ENCODE measurements at regions not wholly inside any gene's neighbourhood (a gene's known extent, or its start where the extent isn't known, plus 50 kb on each side); places are given as distances from the start of the nearest gene placed in this dataset.
A peak's percentile ranks its signal among the peaks of the same experiment; 100 is the strongest.

DNA sequence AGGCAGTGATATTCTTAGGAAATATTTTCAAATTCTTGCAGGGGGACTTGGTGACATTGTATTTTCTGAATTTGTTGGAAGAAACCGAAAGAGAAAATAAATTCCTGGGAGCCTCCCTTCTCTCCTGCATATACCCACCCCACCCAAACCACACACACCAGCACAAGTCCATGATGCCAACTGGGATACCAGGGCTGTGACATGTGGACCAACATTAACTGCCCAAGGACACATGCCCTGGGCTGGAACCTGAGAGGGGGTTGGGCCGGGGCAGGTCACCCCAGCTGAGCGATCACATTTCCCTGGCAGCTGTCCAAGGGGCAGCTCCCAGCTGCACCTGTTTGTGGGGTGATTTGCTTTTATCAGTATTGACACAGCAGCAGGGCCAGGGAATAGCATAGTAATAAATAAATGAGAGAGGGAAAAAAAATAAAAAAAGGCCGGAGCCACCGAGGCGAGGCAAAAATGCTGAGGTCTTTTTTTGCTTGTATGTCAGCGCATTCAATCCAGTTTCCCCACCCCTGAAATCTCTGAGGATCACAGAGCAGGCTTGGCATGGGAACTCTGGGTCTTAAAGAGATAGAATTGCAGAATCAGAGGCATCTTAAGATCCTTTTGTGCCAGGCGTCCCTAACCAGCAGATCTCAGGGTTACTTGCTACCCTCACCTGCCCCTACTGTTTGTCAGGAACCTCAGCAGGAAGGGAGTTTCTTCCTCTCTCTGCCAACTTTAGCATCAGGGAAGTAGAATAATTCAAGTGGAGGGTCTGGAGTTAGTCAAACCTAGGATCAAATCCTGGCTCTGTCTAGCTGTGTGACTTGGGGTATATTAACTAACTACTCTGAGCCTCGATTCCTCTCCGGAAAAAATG lies 66.5 kb upstream of the PIM1 start:
- in situ Hi-C loops (cut with HindIII; ENCODE audit: low pct_ligation_motif_present, low pct_unique_long_range_greater_than_20kb, low sequenced_read_pairs) = no loop called here

GRCh38 chr6:37104824-37105147 lies 65.2 kb upstream of the PIM1 start:
- DNase-seq = no peak
- in situ Hi-C loops (cut with HindIII; ENCODE audit: low pct_ligation_motif_present, low pct_unique_long_range_greater_than_20kb, low sequenced_read_pairs) = no loop called here

More for the DNA sequence above, 66.5 kb upstream of the PIM1 start:
- DNase-seq = peak; percentile 47

- no peak for DNase-seq
- in situ Hi-C loops (cut with HindIII; ENCODE audit: low pct_ligation_motif_present, low pct_unique_long_range_greater_than_20kb, low sequenced_read_pairs) = no loop called here
Measured at GRCh38 chr6:37105148-37106050, 64.6 kb upstream of the PIM1 start.

DNA sequence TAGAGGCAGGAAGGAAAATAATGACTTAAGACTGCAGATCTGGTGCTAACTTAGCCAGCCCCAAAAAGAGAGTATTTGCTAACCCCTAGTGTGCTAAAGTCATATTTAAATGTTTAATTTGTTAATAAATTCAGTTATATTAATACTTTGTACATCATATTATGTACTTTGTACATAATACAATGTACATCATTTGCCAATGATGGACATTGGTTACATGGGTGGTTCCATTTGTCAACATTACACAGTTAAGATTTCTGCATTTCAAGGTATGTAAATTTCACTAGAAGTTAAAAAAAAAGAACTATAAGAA lies 63.9 kb upstream of the PIM1 start:
- in situ Hi-C loops (cut with HindIII; ENCODE audit: low pct_ligation_motif_present, low pct_unique_long_range_greater_than_20kb, low sequenced_read_pairs) = no loop called here
- no peak for DNase-seq

DNA sequence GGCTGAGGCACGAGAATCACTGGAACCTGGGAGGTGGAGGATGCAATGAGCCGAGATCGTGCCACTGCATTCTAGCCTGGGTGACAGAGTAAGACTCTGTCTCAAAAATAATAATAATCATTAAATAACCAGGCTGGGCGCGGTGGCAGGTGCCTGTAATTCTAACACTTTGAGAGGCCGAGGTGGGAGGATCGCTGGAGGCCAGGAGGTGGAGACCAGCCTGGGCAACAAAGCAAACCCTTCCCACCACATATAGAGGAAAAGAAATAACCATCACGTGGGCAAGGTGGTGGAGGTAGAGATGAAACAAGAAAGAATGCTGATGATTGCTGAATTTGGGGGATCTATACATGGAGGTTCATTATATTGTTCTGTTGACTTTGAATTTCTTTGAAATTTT lies 63.4 kb upstream of the PIM1 start:
- in situ Hi-C loops (cut with HindIII; ENCODE audit: low pct_ligation_motif_present, low pct_unique_long_range_greater_than_20kb, low sequenced_read_pairs) = no loop called here
- DNase-seq = no peak

DNA sequence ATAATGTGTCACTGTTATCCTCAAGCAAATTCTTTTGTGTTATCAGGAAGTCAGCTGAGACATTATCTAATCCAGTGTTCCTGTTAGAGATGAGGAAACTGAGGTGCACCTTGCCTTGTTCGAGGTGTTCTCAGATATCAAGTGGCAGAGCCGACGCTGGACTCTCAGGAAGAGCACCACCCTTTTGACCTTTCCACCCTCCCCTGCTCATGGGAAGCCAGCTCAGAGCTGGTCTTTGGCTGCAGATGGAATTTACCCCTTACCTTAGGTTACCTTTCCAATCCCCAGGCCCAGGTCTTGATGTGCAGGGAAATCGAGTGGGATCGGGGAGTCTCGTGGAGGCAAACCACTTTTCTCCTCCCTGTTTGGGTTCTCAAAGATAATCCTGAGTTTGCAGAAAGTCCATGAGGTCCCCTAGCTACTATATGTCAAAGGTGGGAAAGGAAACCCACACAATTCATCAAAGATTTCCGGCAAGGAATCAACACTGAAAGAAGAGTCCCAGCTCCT lies 62.9 kb upstream of the PIM1 start:
- DNase-seq = no peak
- in situ Hi-C loops (cut with HindIII; ENCODE audit: low pct_ligation_motif_present, low pct_unique_long_range_greater_than_20kb, low sequenced_read_pairs) = no loop called here

DNA sequence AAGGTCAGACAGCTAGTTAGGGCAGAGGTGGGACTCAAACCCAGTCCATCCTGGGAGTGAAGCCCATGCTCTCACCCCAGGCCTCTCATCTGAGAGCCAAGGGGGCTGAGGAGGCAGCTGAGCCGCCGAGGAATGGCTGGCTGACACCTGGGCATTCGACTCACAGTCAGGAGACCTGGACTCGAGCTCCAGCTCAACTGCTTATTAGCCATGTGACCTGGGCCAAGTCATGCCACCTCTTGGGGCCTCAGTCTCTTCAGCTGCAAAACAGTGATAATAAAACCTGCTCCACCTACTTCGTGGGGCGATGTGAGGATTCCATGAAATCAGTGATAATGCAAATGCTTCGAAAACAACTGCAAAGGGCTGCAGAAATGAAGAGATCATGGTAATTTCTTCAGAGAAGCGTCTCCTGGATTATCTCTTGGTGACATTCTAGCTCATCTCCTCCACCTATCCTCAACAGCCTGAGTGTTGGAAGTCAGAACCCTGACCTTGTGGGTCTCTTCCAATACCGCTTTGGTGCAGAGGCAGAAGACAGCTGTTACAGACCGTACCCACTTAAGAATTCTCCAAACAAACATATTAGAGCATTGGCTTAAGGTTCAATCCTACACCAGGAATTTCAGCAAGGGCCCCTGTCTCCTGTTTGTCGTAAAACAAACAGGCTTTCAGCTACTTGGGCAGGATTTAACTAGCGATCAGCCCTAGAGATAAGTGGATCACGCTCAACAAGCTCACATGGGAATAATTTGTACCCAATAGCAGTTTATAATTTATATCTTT lies 60.0 kb upstream of the PIM1 start:
- in situ Hi-C loops (cut with HindIII; ENCODE audit: low pct_ligation_motif_present, low pct_unique_long_range_greater_than_20kb, low sequenced_read_pairs) = no loop called here
- no peak for DNase-seq

GRCh38 chr6:37110500-37111461 lies 59.2 kb upstream of the PIM1 start:
- no peak for DNase-seq
- in situ Hi-C loops (cut with HindIII; ENCODE audit: low pct_ligation_motif_present, low pct_unique_long_range_greater_than_20kb, low sequenced_read_pairs) = no loop called here

- no peak for DNase-seq
- in situ Hi-C loops (cut with HindIII; ENCODE audit: low pct_ligation_motif_present, low pct_unique_long_range_greater_than_20kb, low sequenced_read_pairs) = no loop called here
Measured at GRCh38 chr6:37113976-37114375, 56.0 kb upstream of the PIM1 start.

DNA sequence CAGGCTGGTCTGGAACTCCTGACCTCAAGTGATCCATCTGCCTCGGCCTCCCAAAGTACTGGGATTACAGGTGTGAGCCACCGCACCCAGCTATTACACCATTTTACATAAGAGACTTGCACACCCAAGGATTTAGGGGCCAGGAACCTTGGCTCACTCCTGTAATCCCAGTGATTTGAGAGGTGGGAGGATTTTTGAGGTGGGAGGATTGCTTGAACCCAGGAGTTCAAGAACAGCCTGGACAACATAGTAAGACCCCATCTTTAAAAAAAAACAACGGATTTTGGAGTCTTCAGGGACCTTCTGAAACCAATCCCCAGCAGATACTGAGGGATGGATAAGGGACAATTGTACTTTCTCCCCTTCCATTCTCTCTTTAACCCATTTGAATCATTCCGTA lies 55.3 kb upstream of the PIM1 start:
- no peak for DNase-seq
- in situ Hi-C loops (cut with HindIII; ENCODE audit: low pct_ligation_motif_present, low pct_unique_long_range_greater_than_20kb, low sequenced_read_pairs) = no loop called here

GRCh38 chr6:37115236-37115895 lies 54.6 kb upstream of the PIM1 start:
- DNase-seq = no peak
- in situ Hi-C loops (cut with HindIII; ENCODE audit: low pct_ligation_motif_present, low pct_unique_long_range_greater_than_20kb, low sequenced_read_pairs) = no loop called here

- in situ Hi-C loops (cut with HindIII; ENCODE audit: low pct_ligation_motif_present, low pct_unique_long_range_greater_than_20kb, low sequenced_read_pairs) = no loop called here
- no peak for DNase-seq
Measured at GRCh38 chr6:37116326-37116725, 53.6 kb upstream of the PIM1 start.

DNA sequence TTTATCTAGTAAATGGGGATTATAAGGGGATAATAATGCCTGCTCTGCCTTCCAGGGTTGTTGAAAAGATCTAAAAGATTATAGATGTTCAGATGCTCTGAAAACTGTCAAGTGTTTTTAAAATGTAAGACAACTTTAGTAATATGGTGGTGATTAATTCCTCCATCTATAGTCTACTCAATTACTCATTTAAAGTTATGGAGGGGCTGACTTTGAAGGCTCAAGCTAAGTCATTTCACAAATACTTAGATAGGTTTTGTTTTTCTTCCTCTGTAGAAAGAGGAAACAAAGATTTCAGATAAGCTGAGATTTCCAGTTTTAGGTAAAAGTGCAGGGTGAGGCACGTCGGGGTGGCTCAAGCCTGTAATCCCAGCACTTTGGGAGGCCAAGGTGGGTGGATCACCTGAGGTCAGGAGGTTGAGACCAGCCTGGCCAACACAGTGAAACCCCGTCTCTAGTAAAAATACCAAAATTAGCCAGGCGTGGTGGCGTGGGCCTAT lies 50.5 kb upstream of the PIM1 start:
- in situ Hi-C loops (cut with HindIII; ENCODE audit: low pct_ligation_motif_present, low pct_unique_long_range_greater_than_20kb, low sequenced_read_pairs) = no loop called here
- DNase-seq = no peak
